CD4-positive, CD25-positive, alpha-beta regulatory T cell (primary cell): ENCODE measurements at regions not wholly inside any gene's neighbourhood (a gene's known extent, or its start where the extent isn't known, plus 50 kb on each side); places are given as distances from the start of the nearest gene placed in this dataset.
"Not testable (repeated sequence)": the region's sequence is repeated elsewhere in the genome, so short reads cannot be mapped to it uniquely, and the experiment has no call there.

Experiments used
- ATAC-seq, 2 donors: fragments of 150-1000 bp; cut with Tn5 transposase; one replicate each; pipeline ENCODE4 v1.10.0; 2021; ENCODE audit warnings: low read depth in 2 of 2, moderate number of reproducible peaks in 2 of 2, moderate library complexity in 1 of 2
- DNase-seq, 3 donors: peaks; one replicate each; pipeline versions ENCODE4 v3.0.0 to v3.0.0-alpha.2; 2012 to 2022; ENCODE audit warnings: mixed read lengths in 1 of 3
- H3K27ac ChIP-seq: one replicate; pipeline ENCODE4 v1.7.0; 2013; ENCODE audit warnings: mild to moderate bottlenecking, low read length; ENCODE audit not compliant: insufficient read depth, poor library complexity, severe bottlenecking
- H3K27me3 ChIP-seq: one replicate; pipeline ENCODE4 v1.7.0; 2013; ENCODE audit warnings: low read length; ENCODE audit not compliant: control insufficient read depth, insufficient read depth
- H3K36me3 ChIP-seq: one replicate; pipeline ENCODE4 v1.7.0; 2013; ENCODE audit warnings: mild to moderate bottlenecking, low read length, moderate library complexity; ENCODE audit not compliant: control insufficient read depth, insufficient read depth
- H3K4me1 ChIP-seq: 2 replicates; pipeline ENCODE4 v1.7.0; 2013; ENCODE audit warnings: mild to moderate bottlenecking, low read length; ENCODE audit not compliant: insufficient read depth, control insufficient read depth, poor library complexity, severe bottlenecking
- H3K4me3 ChIP-seq: one replicate; pipeline ENCODE4 v1.7.0; 2013; ENCODE audit warnings: low read depth, mild to moderate bottlenecking, low read length, moderate library complexity
- H3K9me3 ChIP-seq, 2 experiments: 1 replicate in 1 of 2; 2 replicates in 1 of 2; pipeline ENCODE4 v1.7.0; 2013; ENCODE audit warnings: low read length in 2 of 2, mild to moderate bottlenecking in 1 of 2, moderate library complexity in 1 of 2; ENCODE audit not compliant: control insufficient read depth in 2 of 2
- H3K27ac Mint-ChIP-seq, 3 donors: one replicate each; pipeline ENCODE4 v1.8.0; 2020 to 2022; ENCODE audit warnings: mild to moderate bottlenecking in 3 of 3, mixed read lengths in 3 of 3, moderate library complexity in 2 of 3
- H3K27me3 Mint-ChIP-seq: one replicate; pipeline ENCODE4 v1.8.0; 2022; ENCODE audit warnings: mild to moderate bottlenecking, mixed read lengths
- H3K36me3 Mint-ChIP-seq: one replicate; pipeline ENCODE4 v1.8.0; 2020; ENCODE audit warnings: mixed read lengths
- H3K4me1 Mint-ChIP-seq, 4 donors: one replicate each; pipeline ENCODE4 v1.8.0; 2020 to 2022; ENCODE audit warnings: mixed read lengths in 4 of 4, mild to moderate bottlenecking in 1 of 4
- H3K4me3 Mint-ChIP-seq, 4 donors: one replicate each; pipeline ENCODE4 v1.8.0; 2020 to 2022; ENCODE audit warnings: mild to moderate bottlenecking in 4 of 4, mixed read lengths in 4 of 4, moderate library complexity in 3 of 4
- H3K9me3 Mint-ChIP-seq, 7 donors: one replicate each; pipeline ENCODE4 v1.8.0; 2020 to 2022; ENCODE audit warnings: mixed read lengths in 7 of 7, mild to moderate bottlenecking in 3 of 7, moderate library complexity in 2 of 7

GRCh38 chr4:28443801-28444412 lies 1583.3 kb downstream of the STIM2 start:
- Histone ChIP-seq H3K36me3 (no peaks in the 10 kb centered on the region), H3K4me3 (no peak overlapping the region), H3K4me1 (no peaks in the 10 kb centered on the region), H3K27ac (no peak overlapping the region), H3K9me3 (peaks cover 0 to 11% of the 10 kb centered on the region in 2 experiments), H3K27me3 (no peaks in the 10 kb centered on the region)
- DNase-seq (no peak), ATAC-seq (no peak)
- Mint-ChIP-seq H3K36me3 (no peaks in the 10 kb centered on the region), H3K4me3 (no peak overlapping the region), H3K4me1 (no peaks in the 10 kb centered on the region), H3K9me3 (peaks cover 3 to 19% (median 6%) of the 10 kb centered on the region in 7 donors), H3K27me3 (no peaks in the 10 kb centered on the region), H3K27ac (no peak overlapping the region)

GRCh38 chr4:28444886-28445496 lies 1584.3 kb downstream of the STIM2 start:
- no peak overlapping the region for H3K27ac Mint-ChIP-seq
- H3K9me3 Mint-ChIP-seq = peaks cover 3 to 19% (median 10%) of the 10 kb centered on the region in 7 donors
- Histone ChIP-seq H3K9me3 (peaks cover 0 to 11% of the 10 kb centered on the region in 2 experiments), H3K27ac (no peak overlapping the region), H3K4me1 (no peaks in the 10 kb centered on the region), H3K36me3 (no peaks in the 10 kb centered on the region), H3K27me3 (no peaks in the 10 kb centered on the region), H3K4me3 (no peak overlapping the region)
- H3K27me3 Mint-ChIP-seq = no peaks in the 10 kb centered on the region
- H3K4me3 Mint-ChIP-seq = no peak overlapping the region
- no peaks in the 10 kb centered on the region for H3K4me1 Mint-ChIP-seq
- ATAC-seq = no peak
- H3K36me3 Mint-ChIP-seq = no peaks in the 10 kb centered on the region
- DNase-seq = no peak

- H3K36me3 ChIP-seq = no peaks in the 10 kb centered on the region
- Mint-ChIP-seq H3K4me3 (no peak overlapping the region), H3K27ac (no peak overlapping the region), H3K4me1 (no peaks in the 10 kb centered on the region), H3K27me3 (no peaks in the 10 kb centered on the region), H3K9me3 (peaks cover under 1 to 19% (median 8%) of the 10 kb centered on the region in 7 donors), H3K36me3 (no peaks in the 10 kb centered on the region)
- H3K4me1 ChIP-seq = no peaks in the 10 kb centered on the region
- no peak for DNase-seq
- H3K27ac ChIP-seq = no peak overlapping the region
- peaks cover 0 to 8% of the 10 kb centered on the region in 2 experiments for H3K9me3 ChIP-seq
- H3K4me3 ChIP-seq = no peak overlapping the region
- ATAC-seq = no peak
- H3K27me3 ChIP-seq = no peaks in the 10 kb centered on the region
These were observed 1588.4 kb downstream of the STIM2 start for GRCh38 chr4:28449085-28449484.

GRCh38 chr4:28451346-28451745 lies 1590.7 kb downstream of the STIM2 start:
- no peaks in the 10 kb centered on the region for H3K4me1 ChIP-seq
- H3K4me3 Mint-ChIP-seq = no peak overlapping the region
- H3K4me1 Mint-ChIP-seq = no peaks in the 10 kb centered on the region

GRCh38 chr4:28462766-28463700 lies 1602.4 kb downstream of the STIM2 start:
- H3K27me3 ChIP-seq = no peaks in the 10 kb centered on the region
- H3K27ac ChIP-seq = no peak overlapping the region
- Mint-ChIP-seq H3K36me3 (no peaks in the 10 kb centered on the region), H3K4me1 (no peaks in the 10 kb centered on the region), H3K9me3 (peaks cover 3 to 11% (median 4%) of the 10 kb centered on the region in 7 donors), H3K27me3 (no peaks in the 10 kb centered on the region), H3K4me3 (no peak overlapping the region), H3K27ac (no peak overlapping the region)
- H3K36me3 ChIP-seq = no peaks in the 10 kb centered on the region
- no peaks in the 10 kb centered on the region for H3K9me3 ChIP-seq
- H3K4me1 ChIP-seq = no peaks in the 10 kb centered on the region
- H3K4me3 ChIP-seq = no peak overlapping the region
- DNase-seq (no peak), ATAC-seq (no peak)

More at GRCh38 chr4:28451346-28451745, 1590.7 kb downstream of the STIM2 start:
- H3K9me3 Mint-ChIP-seq = peaks cover 0 to 31% (median 12%) of the 10 kb centered on the region in 7 donors
- H3K36me3 Mint-ChIP-seq = no peaks in the 10 kb centered on the region
- no peaks in the 10 kb centered on the region for H3K27me3 ChIP-seq
- no peak overlapping the region for H3K27ac Mint-ChIP-seq
- DNase-seq = no peak
- H3K27me3 Mint-ChIP-seq = no peaks in the 10 kb centered on the region
- no peaks in the 10 kb centered on the region for H3K36me3 ChIP-seq
- H3K27ac ChIP-seq = no peak overlapping the region
- no peaks in the 10 kb centered on the region for H3K9me3 ChIP-seq
- no peak for ATAC-seq
- no peak overlapping the region for H3K4me3 ChIP-seq

GRCh38 chr4:28464823-28465222 lies 1604.2 kb downstream of the STIM2 start:
- H3K9me3 ChIP-seq = no peaks in the 10 kb centered on the region
- H3K36me3 ChIP-seq = no peaks in the 10 kb centered on the region
- Mint-ChIP-seq H3K4me3 (no peak overlapping the region), H3K4me1 (no peaks in the 10 kb centered on the region), H3K27ac (no peak overlapping the region), H3K27me3 (no peaks in the 10 kb centered on the region), H3K9me3 (peaks cover 3 to 10% (median 5%) of the 10 kb centered on the region in 7 donors), H3K36me3 (no peaks in the 10 kb centered on the region)
- H3K4me3 ChIP-seq = no peak overlapping the region
- no peak overlapping the region for H3K27ac ChIP-seq
- no peaks in the 10 kb centered on the region for H3K4me1 ChIP-seq
- no peak for DNase-seq
- ATAC-seq = no peak
- H3K27me3 ChIP-seq = no peaks in the 10 kb centered on the region

- not testable (repeated sequence) for H3K9me3 Mint-ChIP-seq, ATAC-seq, H3K9me3 ChIP-seq, H3K27ac ChIP-seq, H3K27ac Mint-ChIP-seq, H3K27me3 ChIP-seq, H3K36me3 Mint-ChIP-seq, H3K36me3 ChIP-seq, H3K4me3 ChIP-seq, H3K27me3 Mint-ChIP-seq, H3K4me1 Mint-ChIP-seq, H3K4me1 ChIP-seq, H3K4me3 Mint-ChIP-seq, DNase-seq
These were observed 1606.2 kb downstream of the STIM2 start for GRCh38 chr4:28466886-28467285.
